ENCODE measurements at regions not wholly inside any gene's neighbourhood (a gene's known extent, or its start where the extent isn't known, plus 50 kb on each side); places are given as distances from the start of the nearest gene placed in this dataset.

GRCh38 chr18:73750052-73750451 lies 397.6 kb downstream of the FBXO15 start:
- TF ChIP-seq POLR2A (IDR thresholded peaks at IDR 0.05) (no peak), POLR2AphosphoS5 (IDR thresholded peaks at IDR 0.05) (no peak)
- TF ChIP-seq, protein P1, sequence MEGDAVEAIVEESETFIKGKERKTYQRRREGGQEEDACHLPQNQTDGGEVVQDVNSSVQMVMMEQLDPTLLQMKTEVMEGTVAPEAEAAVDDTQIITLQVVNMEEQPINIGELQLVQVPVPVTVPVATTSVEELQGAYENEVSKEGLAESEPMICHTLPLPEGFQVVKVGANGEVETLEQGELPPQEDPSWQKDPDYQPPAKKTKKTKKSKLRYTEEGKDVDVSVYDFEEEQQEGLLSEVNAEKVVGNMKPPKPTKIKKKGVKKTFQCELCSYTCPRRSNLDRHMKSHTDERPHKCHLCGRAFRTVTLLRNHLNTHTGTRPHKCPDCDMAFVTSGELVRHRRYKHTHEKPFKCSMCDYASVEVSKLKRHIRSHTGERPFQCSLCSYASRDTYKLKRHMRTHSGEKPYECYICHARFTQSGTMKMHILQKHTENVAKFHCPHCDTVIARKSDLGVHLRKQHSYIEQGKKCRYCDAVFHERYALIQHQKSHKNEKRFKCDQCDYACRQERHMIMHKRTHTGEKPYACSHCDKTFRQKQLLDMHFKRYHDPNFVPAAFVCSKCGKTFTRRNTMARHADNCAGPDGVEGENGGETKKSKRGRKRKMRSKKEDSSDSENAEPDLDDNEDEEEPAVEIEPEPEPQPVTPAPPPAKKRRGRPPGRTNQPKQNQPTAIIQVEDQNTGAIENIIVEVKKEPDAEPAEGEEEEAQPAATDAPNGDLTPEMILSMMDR (IDR thresholded peaks at IDR 0.05), result no peak
